ENCODE measurements at regions not wholly inside any gene's neighbourhood (a gene's known extent, or its start where the extent isn't known, plus 50 kb on each side); places are given as distances from the start of the nearest gene placed in this dataset.

DNA sequence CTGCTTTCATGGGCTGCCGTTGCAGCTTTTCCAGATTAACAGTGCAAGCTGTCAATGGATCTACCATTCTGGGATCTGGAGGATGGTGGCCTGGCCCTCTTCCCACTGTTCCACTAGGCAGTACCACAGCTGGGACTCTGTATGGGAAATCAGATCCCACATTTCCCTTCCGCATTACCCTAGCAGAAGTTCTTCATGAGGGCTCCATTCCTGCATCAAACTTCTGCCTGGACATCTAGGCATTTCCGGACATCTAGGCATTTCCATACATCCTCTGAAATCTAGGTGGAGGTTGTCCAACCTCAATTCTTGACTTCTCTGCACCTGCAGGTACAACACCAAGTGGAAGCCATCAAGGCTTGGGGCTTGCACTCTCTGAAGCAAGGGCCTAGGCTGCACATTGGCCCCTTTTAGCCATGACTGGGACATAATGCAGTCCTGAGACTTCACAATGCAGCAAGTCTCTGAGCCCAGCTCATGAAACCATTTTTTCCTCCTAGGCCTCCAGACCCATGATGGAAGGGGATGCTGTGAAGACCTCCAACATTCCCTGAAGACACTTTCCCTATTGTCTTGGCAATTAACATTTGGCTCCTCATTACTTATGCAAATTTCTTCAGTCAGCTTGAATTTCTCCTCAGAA is 863.3 kb downstream of the C12orf50 start:
- H3K4me1 ChIP-seq (ENCODE audit: control insufficient read depth, insufficient read depth, low read length), result no peaks in the 10 kb centered on the region
- no peaks in the 10 kb centered on the region for H3K27me3 ChIP-seq (ENCODE audit: control insufficient read depth, insufficient read depth, low read length, poor library complexity, severe bottlenecking)
- H3K36me3 ChIP-seq (ENCODE audit: control insufficient read depth, insufficient read depth, low read length), result peaks cover 3% of the 10 kb centered on the region
- 89 to 95% methylated on average over 3 of the region's 3 CpGs for WGBS, 2 experiments
- H3K9me3 ChIP-seq (ENCODE audit: control insufficient read depth, low read length), result peaks cover 3% of the 10 kb centered on the region
- no peak overlapping the region for H3K4me3 ChIP-seq (ENCODE audit: insufficient read depth, low read depth, low read length)
- no peak overlapping the region for H3K27ac ChIP-seq (ENCODE audit: insufficient read depth, low read depth, low read length, poor library complexity, severe bottlenecking)

GRCh38 chr12:87163122-87163521 is 866.1 kb downstream of the C12orf50 start:
- Histone ChIP-seq H3K27ac (ENCODE audit: insufficient read depth, low read depth, low read length, poor library complexity, severe bottlenecking) (no peak overlapping the region), H3K9me3 (ENCODE audit: control insufficient read depth, low read length) (peaks cover 3% of the 10 kb centered on the region), H3K27me3 (ENCODE audit: control insufficient read depth, insufficient read depth, low read length, poor library complexity, severe bottlenecking) (no peaks in the 10 kb centered on the region), H3K4me3 (ENCODE audit: insufficient read depth, low read depth, low read length) (no peak overlapping the region), H3K4me1 (ENCODE audit: control insufficient read depth, insufficient read depth, low read length) (no peaks in the 10 kb centered on the region), H3K36me3 (ENCODE audit: control insufficient read depth, insufficient read depth, low read length) (peaks cover 3% of the 10 kb centered on the region)
- WGBS, 2 experiments, result 42 to 64% methylated on average over 1 of the region's 1 CpG

- no peaks in the 10 kb centered on the region for H3K9me3 ChIP-seq (ENCODE audit: control insufficient read depth, low read length)
- no peaks in the 10 kb centered on the region for H3K27me3 ChIP-seq (ENCODE audit: control insufficient read depth, insufficient read depth, low read length, poor library complexity, severe bottlenecking)
- H3K4me1 ChIP-seq (ENCODE audit: control insufficient read depth, insufficient read depth, low read length), result no peaks in the 10 kb centered on the region
- WGBS, 2 experiments, result 96 to 100% methylated on average over 1 of the region's 1 CpG
- H3K36me3 ChIP-seq (ENCODE audit: control insufficient read depth, insufficient read depth, low read length), result peaks cover 3% of the 10 kb centered on the region
- no peak overlapping the region for H3K27ac ChIP-seq (ENCODE audit: insufficient read depth, low read depth, low read length, poor library complexity, severe bottlenecking)
- no peak overlapping the region for H3K4me3 ChIP-seq (ENCODE audit: insufficient read depth, low read depth, low read length)
Observed at GRCh38 chr12:87160848-87161601, 868.2 kb downstream of the C12orf50 start.

DNA sequence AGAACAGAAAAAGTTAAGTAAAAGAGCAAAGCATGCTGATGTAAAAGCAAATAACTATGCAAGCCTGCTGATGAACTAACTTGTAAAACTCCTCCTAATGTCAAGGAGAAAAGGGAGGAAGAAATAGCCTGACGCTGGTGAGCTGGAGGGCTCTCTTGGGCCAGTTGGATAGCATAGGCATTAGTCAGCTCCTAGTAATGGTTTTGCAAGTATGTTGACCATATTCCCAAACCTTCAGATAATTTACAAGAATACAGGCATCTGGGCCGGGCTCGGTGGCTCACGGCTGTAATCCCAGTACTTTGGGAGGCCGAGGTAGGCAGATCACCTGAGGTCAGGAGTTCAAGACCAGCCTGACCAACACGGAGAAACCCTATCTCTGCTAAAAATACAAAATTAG is 871.4 kb downstream of the C12orf50 start:
- no peaks in the 10 kb centered on the region for H3K36me3 ChIP-seq (ENCODE audit: control insufficient read depth, insufficient read depth, low read length)
- H3K9me3 ChIP-seq (ENCODE audit: control insufficient read depth, low read length), result no peaks in the 10 kb centered on the region
- no peak overlapping the region for H3K27ac ChIP-seq (ENCODE audit: insufficient read depth, low read depth, low read length, poor library complexity, severe bottlenecking)
- no peaks in the 10 kb centered on the region for H3K27me3 ChIP-seq (ENCODE audit: control insufficient read depth, insufficient read depth, low read length, poor library complexity, severe bottlenecking)
- no peaks in the 10 kb centered on the region for H3K4me1 ChIP-seq (ENCODE audit: control insufficient read depth, insufficient read depth, low read length)
- H3K4me3 ChIP-seq (ENCODE audit: insufficient read depth, low read depth, low read length), result no peak overlapping the region
- WGBS, 2 experiments, result 88 to 91% methylated on average over 6 of the region's 6 CpGs

DNA sequence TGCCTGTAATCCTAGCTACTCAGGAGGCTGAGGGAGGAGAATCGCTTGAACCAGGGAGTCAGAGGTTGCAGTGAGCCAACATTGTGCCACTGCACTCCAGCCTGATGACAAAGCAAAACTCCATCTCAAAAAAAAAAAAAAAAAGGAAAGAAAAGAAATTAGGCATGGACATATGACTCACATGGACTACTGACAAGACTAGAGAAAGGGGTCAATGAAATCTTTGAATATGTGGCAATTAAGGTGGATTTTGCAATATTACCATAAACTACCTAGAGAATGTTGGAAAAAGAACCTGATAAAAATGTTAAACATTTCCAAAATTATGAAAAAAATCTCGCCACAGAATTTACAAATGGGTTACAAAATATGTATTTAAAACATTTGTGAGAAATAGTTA is 873.6 kb downstream of the C12orf50 start:
- Histone ChIP-seq H3K36me3 (ENCODE audit: control insufficient read depth, insufficient read depth, low read length) (no peaks in the 10 kb centered on the region), H3K4me1 (ENCODE audit: control insufficient read depth, insufficient read depth, low read length) (no peaks in the 10 kb centered on the region), H3K4me3 (ENCODE audit: insufficient read depth, low read depth, low read length) (no peak overlapping the region), H3K27ac (ENCODE audit: insufficient read depth, low read depth, low read length, poor library complexity, severe bottlenecking) (no peak overlapping the region), H3K27me3 (ENCODE audit: control insufficient read depth, insufficient read depth, low read length, poor library complexity, severe bottlenecking) (no peaks in the 10 kb centered on the region), H3K9me3 (ENCODE audit: control insufficient read depth, low read length) (no peaks in the 10 kb centered on the region)
- 100% methylated on average over 1 of the region's 2 CpGs for WGBS, 2 experiments

DNA sequence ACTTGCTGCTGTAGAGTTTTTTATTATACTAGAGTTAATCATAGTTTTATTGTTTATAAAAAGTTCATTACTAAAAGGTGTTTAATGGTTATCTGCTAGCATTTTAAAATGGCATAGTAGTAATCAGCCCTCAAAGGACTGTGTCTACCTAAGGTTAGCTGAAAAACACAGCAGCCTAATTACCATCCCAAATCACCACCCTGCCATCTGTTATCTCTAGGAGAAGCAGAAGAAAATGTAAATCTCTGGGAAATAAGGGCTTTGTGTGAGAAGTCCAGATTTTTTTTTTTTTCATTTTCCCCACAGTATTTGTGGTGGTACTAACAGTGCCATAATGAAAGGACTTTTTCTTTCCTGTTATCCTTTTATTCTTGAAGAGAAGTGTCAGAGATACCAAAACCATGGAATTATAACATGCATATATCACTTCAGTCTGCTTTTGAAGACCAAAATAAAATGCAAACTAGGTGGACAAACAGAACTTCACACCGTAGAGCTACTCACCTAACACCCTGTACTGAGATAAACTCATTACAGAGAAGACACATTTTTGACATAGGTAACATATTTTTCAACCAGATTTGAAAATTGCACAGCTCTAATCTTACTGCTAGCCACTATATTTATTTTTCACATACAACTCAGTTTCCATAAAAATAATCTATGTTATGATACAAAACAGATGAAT is 876.2 kb downstream of the C12orf50 start:
- 94 to 100% methylated on average over 1 of the region's 1 CpG for WGBS, 2 experiments
- H3K27ac ChIP-seq (ENCODE audit: insufficient read depth, low read depth, low read length, poor library complexity, severe bottlenecking), result no peak overlapping the region
- H3K36me3 ChIP-seq (ENCODE audit: control insufficient read depth, insufficient read depth, low read length), result no peaks in the 10 kb centered on the region
- H3K4me3 ChIP-seq (ENCODE audit: insufficient read depth, low read depth, low read length), result no peak overlapping the region
- no peaks in the 10 kb centered on the region for H3K4me1 ChIP-seq (ENCODE audit: control insufficient read depth, insufficient read depth, low read length)
- H3K9me3 ChIP-seq (ENCODE audit: control insufficient read depth, low read length), result no peaks in the 10 kb centered on the region
- H3K27me3 ChIP-seq (ENCODE audit: control insufficient read depth, insufficient read depth, low read length, poor library complexity, severe bottlenecking), result no peaks in the 10 kb centered on the region

- Histone ChIP-seq H3K27me3 (ENCODE audit: control insufficient read depth, insufficient read depth, low read length, poor library complexity, severe bottlenecking) (no peaks in the 10 kb centered on the region), H3K36me3 (ENCODE audit: control insufficient read depth, insufficient read depth, low read length) (no peaks in the 10 kb centered on the region), H3K4me3 (ENCODE audit: insufficient read depth, low read depth, low read length) (no peak overlapping the region), H3K27ac (ENCODE audit: insufficient read depth, low read depth, low read length, poor library complexity, severe bottlenecking) (no peak overlapping the region), H3K4me1 (ENCODE audit: control insufficient read depth, insufficient read depth, low read length) (no peaks in the 10 kb centered on the region), H3K9me3 (ENCODE audit: control insufficient read depth, low read length) (no peaks in the 10 kb centered on the region)
- 92 to 97% methylated on average over 2 of the region's 2 CpGs for WGBS, 2 experiments
Observed at GRCh38 chr12:87152075-87152474, 877.1 kb downstream of the C12orf50 start.

GRCh38 chr12:87150969-87151662 is 878.1 kb downstream of the C12orf50 start:
- Histone ChIP-seq H3K9me3 (ENCODE audit: control insufficient read depth, low read length) (no peaks in the 10 kb centered on the region), H3K27me3 (ENCODE audit: control insufficient read depth, insufficient read depth, low read length, poor library complexity, severe bottlenecking) (no peaks in the 10 kb centered on the region), H3K4me3 (ENCODE audit: insufficient read depth, low read depth, low read length) (no peak overlapping the region), H3K4me1 (ENCODE audit: control insufficient read depth, insufficient read depth, low read length) (no peaks in the 10 kb centered on the region), H3K36me3 (ENCODE audit: control insufficient read depth, insufficient read depth, low read length) (no peaks in the 10 kb centered on the region), H3K27ac (ENCODE audit: insufficient read depth, low read depth, low read length, poor library complexity, severe bottlenecking) (no peak overlapping the region)
- WGBS, 2 experiments, result 65 to 71% methylated on average over 2 of the region's 2 CpGs

DNA sequence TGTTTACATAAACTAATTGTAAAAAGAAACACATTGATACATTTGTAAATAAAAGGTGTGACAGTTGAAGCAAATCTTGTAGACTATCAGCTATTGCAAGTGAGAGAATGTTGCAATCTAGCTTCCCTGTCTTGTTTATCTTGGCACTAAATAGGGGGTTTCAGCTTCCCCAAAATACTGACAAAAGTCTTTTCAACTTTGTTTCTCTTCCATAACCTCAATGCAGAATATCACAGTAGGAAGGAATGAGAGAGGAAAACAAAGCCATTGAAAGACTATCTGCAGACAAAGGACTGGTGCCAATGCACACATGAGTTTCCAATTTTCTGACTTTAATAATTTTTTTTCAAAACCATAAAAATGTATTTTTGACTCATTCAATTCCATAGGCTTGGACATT is 886.2 kb upstream of the MGAT4C start:
- Histone ChIP-seq H3K9me3 (ENCODE audit: control insufficient read depth, low read length) (no peaks in the 10 kb centered on the region), H3K27me3 (ENCODE audit: control insufficient read depth, insufficient read depth, low read length, poor library complexity, severe bottlenecking) (no peaks in the 10 kb centered on the region), H3K4me3 (ENCODE audit: insufficient read depth, low read depth, low read length) (no peak overlapping the region), H3K4me1 (ENCODE audit: control insufficient read depth, insufficient read depth, low read length) (no peaks in the 10 kb centered on the region), H3K27ac (ENCODE audit: insufficient read depth, low read depth, low read length, poor library complexity, severe bottlenecking) (no peak overlapping the region), H3K36me3 (ENCODE audit: control insufficient read depth, insufficient read depth, low read length) (no peaks in the 10 kb centered on the region)

GRCh38 chr12:87141091-87141490 is 884.9 kb upstream of the MGAT4C start:
- H3K9me3 ChIP-seq (ENCODE audit: control insufficient read depth, low read length), result no peaks in the 10 kb centered on the region

More at GRCh38 chr12:87141091-87141490, 884.9 kb upstream of the MGAT4C start:
- H3K4me1 ChIP-seq (ENCODE audit: control insufficient read depth, insufficient read depth, low read length), result no peaks in the 10 kb centered on the region
- H3K27me3 ChIP-seq (ENCODE audit: control insufficient read depth, insufficient read depth, low read length, poor library complexity, severe bottlenecking), result no peaks in the 10 kb centered on the region
- no peak overlapping the region for H3K4me3 ChIP-seq (ENCODE audit: insufficient read depth, low read depth, low read length)
- no peaks in the 10 kb centered on the region for H3K36me3 ChIP-seq (ENCODE audit: control insufficient read depth, insufficient read depth, low read length)
- H3K27ac ChIP-seq (ENCODE audit: insufficient read depth, low read depth, low read length, poor library complexity, severe bottlenecking), result no peak overlapping the region

All from ectodermal cell (in vitro differentiated cells).